CD4-positive, CD25-positive, alpha-beta regulatory T cell (primary cell): ENCODE measurements at regions not wholly inside any gene's neighbourhood (a gene's known extent, or its start where the extent isn't known, plus 50 kb on each side); places are given as distances from the start of the nearest gene placed in this dataset.

ENCODE experiments used
- ATAC-seq, 2 donors: fragments of 150-1000 bp; cut with Tn5 transposase; one replicate each; pipeline ENCODE4 v1.10.0; 2021; ENCODE audit warnings: low read depth in 2 of 2, moderate number of reproducible peaks in 2 of 2, moderate library complexity in 1 of 2
- DNase-seq, 3 donors: peaks; one replicate each; pipeline versions ENCODE4 v3.0.0 to v3.0.0-alpha.2; 2012 to 2022; ENCODE audit warnings: mixed read lengths in 1 of 3
- H3K27ac ChIP-seq: one replicate; pipeline ENCODE4 v1.7.0; 2013; ENCODE audit warnings: mild to moderate bottlenecking, low read length; ENCODE audit not compliant: insufficient read depth, poor library complexity, severe bottlenecking
- H3K27me3 ChIP-seq: one replicate; pipeline ENCODE4 v1.7.0; 2013; ENCODE audit warnings: low read length; ENCODE audit not compliant: control insufficient read depth, insufficient read depth
- H3K36me3 ChIP-seq: one replicate; pipeline ENCODE4 v1.7.0; 2013; ENCODE audit warnings: mild to moderate bottlenecking, low read length, moderate library complexity; ENCODE audit not compliant: control insufficient read depth, insufficient read depth
- H3K4me1 ChIP-seq: 2 replicates; pipeline ENCODE4 v1.7.0; 2013; ENCODE audit warnings: mild to moderate bottlenecking, low read length; ENCODE audit not compliant: insufficient read depth, control insufficient read depth, poor library complexity, severe bottlenecking
- H3K4me3 ChIP-seq: one replicate; pipeline ENCODE4 v1.7.0; 2013; ENCODE audit warnings: low read depth, mild to moderate bottlenecking, low read length, moderate library complexity
- H3K9me3 ChIP-seq, 2 experiments: 1 replicate in 1 of 2; 2 replicates in 1 of 2; pipeline ENCODE4 v1.7.0; 2013; ENCODE audit warnings: low read length in 2 of 2, mild to moderate bottlenecking in 1 of 2, moderate library complexity in 1 of 2; ENCODE audit not compliant: control insufficient read depth in 2 of 2
- H3K27ac Mint-ChIP-seq, 3 donors: one replicate each; pipeline ENCODE4 v1.8.0; 2020 to 2022; ENCODE audit warnings: mild to moderate bottlenecking in 3 of 3, mixed read lengths in 3 of 3, moderate library complexity in 2 of 3
- H3K27me3 Mint-ChIP-seq: one replicate; pipeline ENCODE4 v1.8.0; 2022; ENCODE audit warnings: mild to moderate bottlenecking, mixed read lengths
- H3K36me3 Mint-ChIP-seq: one replicate; pipeline ENCODE4 v1.8.0; 2020; ENCODE audit warnings: mixed read lengths
- H3K4me1 Mint-ChIP-seq, 4 donors: one replicate each; pipeline ENCODE4 v1.8.0; 2020 to 2022; ENCODE audit warnings: mixed read lengths in 4 of 4, mild to moderate bottlenecking in 1 of 4
- H3K4me3 Mint-ChIP-seq, 4 donors: one replicate each; pipeline ENCODE4 v1.8.0; 2020 to 2022; ENCODE audit warnings: mild to moderate bottlenecking in 4 of 4, mixed read lengths in 4 of 4, moderate library complexity in 3 of 4
- H3K9me3 Mint-ChIP-seq, 7 donors: one replicate each; pipeline ENCODE4 v1.8.0; 2020 to 2022; ENCODE audit warnings: mixed read lengths in 7 of 7, mild to moderate bottlenecking in 3 of 7, moderate library complexity in 2 of 7

DNA sequence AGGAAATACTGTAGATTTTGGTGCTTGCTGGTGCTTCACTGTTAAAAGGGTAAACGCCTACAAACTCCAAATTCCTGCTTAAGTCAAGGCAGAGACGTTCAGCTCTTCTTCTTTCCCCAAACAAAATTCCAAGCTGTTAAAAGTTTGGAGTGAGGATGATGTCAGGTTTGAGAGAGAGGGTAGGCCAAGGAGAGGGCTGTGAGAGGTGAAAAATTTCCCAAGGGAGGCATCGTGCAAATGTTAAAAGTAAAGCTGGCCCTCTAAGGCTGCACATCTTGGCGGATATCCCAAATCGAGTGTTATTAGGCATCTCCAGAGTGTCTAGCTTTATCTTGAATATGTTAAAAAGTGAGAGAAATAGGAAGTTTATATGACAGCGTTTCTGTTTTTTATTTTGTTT, 651.8 kb downstream of the QKI start:
- Mint-ChIP-seq H3K4me3 (no peak overlapping the region), H3K36me3 (no peaks in the 10 kb centered on the region), H3K27ac (no peak overlapping the region), H3K27me3 (no peaks in the 10 kb centered on the region), H3K9me3 (no peaks in the 10 kb centered on the region), H3K4me1 (no peaks in the 10 kb centered on the region)
- Histone ChIP-seq H3K9me3 (no peaks in the 10 kb centered on the region), H3K27me3 (no peaks in the 10 kb centered on the region), H3K36me3 (no peaks in the 10 kb centered on the region), H3K4me3 (no peak overlapping the region), H3K4me1 (no peaks in the 10 kb centered on the region), H3K27ac (no peak overlapping the region)
- DNase-seq = no peak
- ATAC-seq = no peak

- DNase-seq (no peak), ATAC-seq (no peak)
- Histone ChIP-seq H3K36me3 (no peaks in the 10 kb centered on the region), H3K27ac (no peak overlapping the region), H3K27me3 (no peaks in the 10 kb centered on the region), H3K4me1 (no peaks in the 10 kb centered on the region), H3K4me3 (no peak overlapping the region), H3K9me3 (no peaks in the 10 kb centered on the region)
- H3K27me3 Mint-ChIP-seq = no peaks in the 10 kb centered on the region
- H3K27ac Mint-ChIP-seq = no peak overlapping the region
- no peaks in the 10 kb centered on the region for H3K36me3 Mint-ChIP-seq
- no peak overlapping the region for H3K4me3 Mint-ChIP-seq
- no peaks in the 10 kb centered on the region for H3K9me3 Mint-ChIP-seq
- H3K4me1 Mint-ChIP-seq = no peaks in the 10 kb centered on the region
Measured at GRCh38 chr6:164063346-164063745, 648.8 kb downstream of the QKI start.

DNA sequence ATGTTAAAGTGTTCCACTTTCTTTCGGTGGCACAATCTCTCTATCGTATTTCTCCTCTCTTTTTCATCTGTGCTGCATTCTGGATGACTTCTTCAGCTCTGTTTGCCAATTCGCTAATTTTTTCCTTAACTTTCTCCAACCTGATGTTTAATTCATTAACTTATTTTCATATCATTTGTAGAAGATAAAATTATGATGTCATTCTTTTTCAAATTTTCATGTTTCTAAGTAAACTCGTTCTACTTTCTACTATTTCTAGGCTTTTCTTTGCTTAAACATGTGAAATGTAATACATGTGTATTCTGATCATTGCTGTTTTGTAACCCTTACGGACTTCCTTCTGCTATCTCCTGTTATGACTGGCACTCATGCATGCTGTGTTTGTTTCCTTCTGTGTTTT, 648.4 kb downstream of the QKI start:
- no peak overlapping the region for H3K4me3 Mint-ChIP-seq
- H3K4me1 Mint-ChIP-seq = no peaks in the 10 kb centered on the region
- no peaks in the 10 kb centered on the region for H3K27me3 Mint-ChIP-seq
- no peak overlapping the region for H3K27ac ChIP-seq
- H3K9me3 Mint-ChIP-seq = peaks cover 0 to under 1% (median 0%) of the 10 kb centered on the region in 7 donors
- ATAC-seq (no peak), DNase-seq (no peak)
- H3K27me3 ChIP-seq = no peaks in the 10 kb centered on the region
- no peaks in the 10 kb centered on the region for H3K36me3 Mint-ChIP-seq
- H3K4me3 ChIP-seq = no peak overlapping the region
- H3K9me3 ChIP-seq = no peaks in the 10 kb centered on the region
- H3K36me3 ChIP-seq = no peaks in the 10 kb centered on the region
- peak overlapping the region in 1 of 3 donors; percentile 54 for H3K27ac Mint-ChIP-seq
- H3K4me1 ChIP-seq = no peaks in the 10 kb centered on the region

DNA sequence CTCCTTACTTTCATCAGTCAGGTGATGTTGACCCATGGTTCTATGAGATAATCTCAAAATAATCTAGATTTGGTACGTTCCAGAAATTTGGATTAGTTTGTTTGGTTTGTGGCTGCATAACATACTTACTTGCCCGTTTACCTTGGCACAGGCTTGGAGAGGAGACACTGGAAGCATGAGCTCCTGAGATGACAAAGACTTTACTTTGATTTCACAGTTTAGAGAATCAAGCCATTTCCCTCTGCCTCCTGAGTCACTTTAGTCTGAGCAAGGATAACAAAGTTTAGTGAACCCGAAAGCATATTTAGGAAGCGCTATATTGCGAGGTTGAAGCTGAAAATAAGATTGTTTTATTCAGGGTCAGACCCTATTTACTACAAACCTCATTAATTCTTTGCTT, 643.4 kb downstream of the QKI start:
- Mint-ChIP-seq H3K4me3 (no peak overlapping the region), H3K27me3 (no peaks in the 10 kb centered on the region), H3K27ac (no peak overlapping the region), H3K4me1 (no peaks in the 10 kb centered on the region), H3K9me3 (peaks cover 0 to 5% (median 0%) of the 10 kb centered on the region in 7 donors), H3K36me3 (no peaks in the 10 kb centered on the region)
- H3K36me3 ChIP-seq = no peaks in the 10 kb centered on the region
- no peak for ATAC-seq
- no peak for DNase-seq
- H3K27ac ChIP-seq = no peak overlapping the region
- no peak overlapping the region for H3K4me3 ChIP-seq
- no peaks in the 10 kb centered on the region for H3K9me3 ChIP-seq
- H3K27me3 ChIP-seq = no peaks in the 10 kb centered on the region
- H3K4me1 ChIP-seq = no peaks in the 10 kb centered on the region

DNA sequence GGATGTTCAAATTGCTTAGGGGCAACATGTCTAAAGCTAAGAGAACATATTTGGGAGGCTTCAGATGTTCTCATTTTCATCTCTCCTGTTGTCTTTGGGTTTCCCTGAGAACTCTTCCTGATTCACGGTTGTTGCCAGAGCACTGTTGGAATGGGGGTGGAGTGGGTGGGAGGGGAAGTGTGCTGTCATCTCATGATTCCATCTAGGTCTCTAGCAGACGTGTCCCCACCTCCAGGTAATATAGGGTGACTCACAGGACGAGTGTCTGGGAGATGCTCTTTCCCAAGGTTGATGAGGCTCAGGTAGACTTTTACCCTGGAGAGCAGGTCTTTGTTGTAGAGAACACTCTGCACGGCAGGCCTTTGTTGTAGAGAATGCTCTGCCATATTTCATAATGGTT, 636.9 kb downstream of the QKI start:
- H3K36me3 Mint-ChIP-seq = no peaks in the 10 kb centered on the region
- H3K36me3 ChIP-seq = no peaks in the 10 kb centered on the region

DNA sequence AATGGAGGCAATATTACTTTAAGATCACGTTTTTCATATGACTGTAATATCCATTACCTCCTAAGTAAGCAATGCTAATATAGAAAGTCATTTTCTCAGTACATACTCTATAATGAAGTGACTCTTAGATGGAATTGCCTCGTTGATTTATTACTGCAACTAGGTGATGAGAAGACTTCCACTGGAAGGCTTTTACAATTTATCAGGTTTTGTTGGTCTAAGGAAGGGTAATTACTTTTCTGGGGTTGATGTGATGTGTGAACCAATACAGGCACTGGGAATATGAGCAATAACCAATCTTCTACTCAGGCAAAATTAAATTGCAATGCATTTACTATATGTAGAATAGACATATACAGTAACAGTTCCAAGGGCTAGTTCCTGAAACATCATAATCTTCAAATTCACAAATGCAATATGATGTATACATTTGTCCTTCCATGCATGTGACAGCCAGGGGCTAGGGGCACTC, 635.0 kb downstream of the QKI start:
- Histone ChIP-seq H3K4me1 (no peaks in the 10 kb centered on the region), H3K4me3 (no peak overlapping the region), H3K27ac (no peak overlapping the region), H3K36me3 (no peaks in the 10 kb centered on the region), H3K9me3 (no peaks in the 10 kb centered on the region), H3K27me3 (no peaks in the 10 kb centered on the region)
- Mint-ChIP-seq H3K27ac (no peak overlapping the region), H3K36me3 (no peaks in the 10 kb centered on the region), H3K4me1 (no peaks in the 10 kb centered on the region), H3K9me3 (peaks cover 0 to 6% (median 2%) of the 10 kb centered on the region in 7 donors), H3K27me3 (no peaks in the 10 kb centered on the region), H3K4me3 (no peak overlapping the region)
- no peak for DNase-seq
- ATAC-seq = no peak

More for the DNA sequence above, 636.9 kb downstream of the QKI start:
- H3K27me3 ChIP-seq = no peaks in the 10 kb centered on the region
- H3K4me3 ChIP-seq = no peak overlapping the region
- H3K9me3 ChIP-seq = no peaks in the 10 kb centered on the region
- Mint-ChIP-seq H3K27ac (no peak overlapping the region), H3K4me1 (no peaks in the 10 kb centered on the region), H3K9me3 (peaks cover 0 to 9% (median 2%) of the 10 kb centered on the region in 7 donors), H3K27me3 (no peaks in the 10 kb centered on the region), H3K4me3 (no peak overlapping the region)
- H3K4me1 ChIP-seq = no peaks in the 10 kb centered on the region
- ATAC-seq (no peak), DNase-seq (no peak)
- H3K27ac ChIP-seq = no peak overlapping the region

DNA sequence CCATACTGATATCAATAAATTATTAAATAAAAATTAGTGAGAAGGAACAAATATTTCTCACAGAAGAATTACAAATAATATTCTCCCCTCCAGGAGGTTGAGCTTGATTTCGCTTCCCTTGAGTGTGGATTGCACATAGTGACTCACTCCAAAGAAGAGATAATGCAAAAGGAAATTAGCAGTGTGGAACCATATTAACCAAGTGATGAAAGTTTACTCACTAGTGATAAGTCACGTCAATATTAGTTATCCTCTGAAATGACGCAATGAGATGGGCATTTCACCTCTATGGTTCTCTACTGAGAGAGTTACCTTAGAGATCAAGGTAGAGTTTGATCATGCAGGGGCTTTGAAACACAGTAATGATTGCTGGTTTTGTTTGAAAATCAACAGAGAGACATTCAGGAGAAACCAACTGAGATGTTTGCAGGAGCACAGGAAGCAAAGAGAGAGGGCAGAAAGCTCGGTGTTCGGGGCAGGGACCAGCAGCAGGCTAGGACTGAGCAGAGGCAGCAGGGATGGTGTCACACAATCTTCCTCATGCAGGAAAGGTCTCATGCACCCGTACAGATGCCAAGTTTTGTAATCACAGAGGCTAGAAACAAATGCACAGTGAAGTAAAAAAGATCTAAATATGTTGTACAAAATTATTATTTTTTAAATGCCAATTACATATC, 634.5 kb downstream of the QKI start:
- Mint-ChIP-seq H3K4me1 (no peaks in the 10 kb centered on the region), H3K4me3 (no peak overlapping the region), H3K27ac (no peak overlapping the region), H3K27me3 (no peaks in the 10 kb centered on the region), H3K9me3 (peaks cover 0 to 6% (median 2%) of the 10 kb centered on the region in 7 donors), H3K36me3 (no peaks in the 10 kb centered on the region)
- H3K27me3 ChIP-seq = no peaks in the 10 kb centered on the region
- no peak overlapping the region for H3K4me3 ChIP-seq
- H3K4me1 ChIP-seq = no peaks in the 10 kb centered on the region
- DNase-seq (no peak), ATAC-seq (no peak)
- H3K9me3 ChIP-seq = no peaks in the 10 kb centered on the region
- no peak overlapping the region for H3K27ac ChIP-seq
- no peaks in the 10 kb centered on the region for H3K36me3 ChIP-seq

GRCh38 chr6:164045082-164045481, 630.6 kb downstream of the QKI start:
- no peak for ATAC-seq
- Histone ChIP-seq H3K36me3 (no peaks in the 10 kb centered on the region), H3K9me3 (no peaks in the 10 kb centered on the region), H3K27me3 (no peaks in the 10 kb centered on the region), H3K4me1 (no peaks in the 10 kb centered on the region), H3K27ac (no peak overlapping the region), H3K4me3 (no peak overlapping the region)
- H3K9me3 Mint-ChIP-seq = peaks cover 0 to 10% (median 2%) of the 10 kb centered on the region in 7 donors
- no peak overlapping the region for H3K27ac Mint-ChIP-seq
- DNase-seq = no peak
- H3K36me3 Mint-ChIP-seq = no peaks in the 10 kb centered on the region
- H3K4me3 Mint-ChIP-seq = no peak overlapping the region
- no peaks in the 10 kb centered on the region for H3K4me1 Mint-ChIP-seq
- no peaks in the 10 kb centered on the region for H3K27me3 Mint-ChIP-seq
